PC-9 (cell line): ENCODE measurements at regions not wholly inside any gene's neighbourhood (a gene's known extent, or its start where the extent isn't known, plus 50 kb on each side); places are given as distances from the start of the nearest gene placed in this dataset.

Experiments used
- CTCF ChIP-seq: fragments of 200-600 bp; sonication (generic); conservative IDR thresholded peaks from 2 replicates; pipeline ENCODE4 v1.6.1; 2017; ENCODE audit warnings: mixed run types, antibody characterized with exemption, mild to moderate bottlenecking, moderate library complexity
- EZH2 ChIP-seq: fragments of 200-600 bp; sonication (generic); IDR thresholded peaks from 2 replicates; pipeline ENCODE4 v1.8.0; 2017; ENCODE audit warnings: antibody characterized with exemption, low read depth

DNA sequence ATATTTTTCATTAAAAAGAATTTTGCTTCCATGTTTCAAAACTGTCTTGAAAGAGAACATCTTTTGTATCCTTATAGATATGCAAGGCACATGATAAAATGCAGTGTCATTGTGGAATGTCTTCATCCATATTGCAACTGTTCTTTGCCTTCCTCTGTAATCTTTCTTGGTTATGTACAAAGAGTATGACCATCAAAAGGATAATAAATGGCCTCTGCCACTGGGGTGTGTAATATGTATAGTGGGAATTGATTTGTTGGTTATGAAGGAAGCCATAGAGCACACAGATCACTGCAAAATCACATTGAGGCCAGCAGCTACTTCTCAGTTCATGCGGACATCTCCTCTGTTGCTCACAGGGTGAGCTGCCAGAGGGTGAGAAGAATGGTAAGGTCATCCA, 703.5 kb downstream of the TFAP2A start:
- TF ChIP-seq EZH2 = no peak
- no peak for TF ChIP-seq CTCF
